ENCODE measurements at regions not wholly inside any gene's neighbourhood (a gene's known extent, or its start where the extent isn't known, plus 50 kb on each side); places are given as distances from the start of the nearest gene placed in this dataset.

DNA sequence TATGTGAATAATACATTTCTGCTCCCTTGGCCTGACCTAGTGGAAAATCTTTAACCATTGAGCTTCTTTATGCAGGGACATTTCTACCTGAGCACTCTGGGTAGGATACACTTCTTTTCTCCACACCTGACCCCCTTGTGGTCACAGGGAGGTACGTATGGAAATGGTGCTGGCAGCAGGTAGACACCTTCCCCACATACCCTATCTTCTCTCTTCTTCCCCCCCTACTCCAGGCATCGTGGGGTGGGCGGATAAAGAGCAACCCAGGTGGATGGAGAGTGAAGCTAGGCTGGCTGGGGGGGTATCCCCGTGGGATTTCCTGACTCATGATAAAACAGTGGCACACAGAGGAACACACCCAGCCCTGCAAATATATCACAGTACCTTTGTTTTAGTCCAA, 312.1 kb downstream of the ARRDC4 start:
- Histone ChIP-seq H3K4me1 (ENCODE audit: insufficient read depth, low read length) (no peaks in the 10 kb centered on the region), H3K36me3 (ENCODE audit: insufficient read depth, low read length) (no peaks in the 10 kb centered on the region), H3K9me3 (ENCODE audit: insufficient read depth, low read depth, low read length) (peaks cover 4% of the 10 kb centered on the region; the same call in 1 of the 2 replicates), H3K27ac (ENCODE audit: low read depth, low read length) (no peak overlapping the region), H3K27me3 (ENCODE audit: insufficient read depth, low read length) (no peaks in the 10 kb centered on the region), H3K9ac (ENCODE audit: low read depth, low read length) (no peak overlapping the region), H3K4me3 (ENCODE audit: low read length) (no peak overlapping the region)
- WGBS: 95% methylated on average over 4 of the region's 4 CpGs

DNA sequence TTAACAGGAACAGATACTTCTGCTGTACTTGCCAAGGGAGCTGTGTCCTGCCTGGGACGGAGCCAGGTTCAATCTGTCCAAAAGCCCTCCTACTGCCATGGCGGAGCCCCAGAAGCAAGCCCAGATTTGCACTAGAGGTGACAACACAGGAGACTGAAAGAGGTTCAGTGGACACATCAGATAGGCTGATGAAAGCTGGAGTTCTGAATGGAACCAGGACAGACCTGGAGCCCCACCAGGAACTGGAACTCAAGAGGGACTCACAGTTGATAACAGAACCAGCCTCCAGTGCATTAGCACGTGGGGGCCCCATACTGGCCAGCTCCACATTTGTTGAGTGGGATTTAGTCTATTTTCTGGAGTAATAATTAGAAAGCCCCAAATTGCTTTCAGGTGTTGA, 315.5 kb downstream of the ARRDC4 start:
- WGBS: 93% methylated on average over 3 of the region's 3 CpGs

DNA sequence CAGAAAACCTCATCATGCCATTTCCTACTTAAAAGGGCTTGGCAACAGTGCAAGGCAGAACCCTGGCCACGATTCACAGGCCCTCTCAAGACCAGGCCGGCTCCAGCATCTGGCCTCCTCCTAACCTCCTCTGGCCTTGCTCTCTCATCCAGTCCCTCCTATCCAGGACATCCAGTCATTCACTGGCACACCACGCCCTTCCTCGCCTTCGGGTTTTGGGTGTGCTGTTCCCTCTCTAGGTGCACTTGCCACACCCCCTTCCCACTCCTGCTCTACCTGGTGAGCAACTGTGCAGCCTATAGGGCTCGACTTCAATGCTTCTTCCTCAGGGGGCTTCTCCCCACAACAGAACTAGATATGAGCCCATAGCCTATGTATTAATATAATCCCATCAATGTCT, 317.1 kb downstream of the ARRDC4 start:
- H3K27me3 ChIP-seq (ENCODE audit: insufficient read depth, low read length): no peaks in the 10 kb centered on the region
- H3K36me3 ChIP-seq (ENCODE audit: insufficient read depth, low read length): no peaks in the 10 kb centered on the region
- no peaks in the 10 kb centered on the region for H3K9me3 ChIP-seq (ENCODE audit: insufficient read depth, low read depth, low read length)
- 94% methylated on average over 6 of the region's 6 CpGs for WGBS
- no peak overlapping the region for H3K27ac ChIP-seq (ENCODE audit: low read depth, low read length)
- no peak overlapping the region for H3K4me3 ChIP-seq (ENCODE audit: low read length)
- no peaks in the 10 kb centered on the region for H3K4me1 ChIP-seq (ENCODE audit: insufficient read depth, low read length)
- H3K9ac ChIP-seq (ENCODE audit: low read depth, low read length): no peak overlapping the region

More for the DNA sequence above, 315.5 kb downstream of the ARRDC4 start:
- H3K4me1 ChIP-seq (ENCODE audit: insufficient read depth, low read length): no peaks in the 10 kb centered on the region
- no peak overlapping the region for H3K27ac ChIP-seq (ENCODE audit: low read depth, low read length)
- H3K36me3 ChIP-seq (ENCODE audit: insufficient read depth, low read length): no peaks in the 10 kb centered on the region
- no peaks in the 10 kb centered on the region for H3K9me3 ChIP-seq (ENCODE audit: insufficient read depth, low read depth, low read length)
- H3K27me3 ChIP-seq (ENCODE audit: insufficient read depth, low read length): no peaks in the 10 kb centered on the region
- H3K4me3 ChIP-seq (ENCODE audit: low read length): no peak overlapping the region
- H3K9ac ChIP-seq (ENCODE audit: low read depth, low read length): no peak overlapping the region

DNA sequence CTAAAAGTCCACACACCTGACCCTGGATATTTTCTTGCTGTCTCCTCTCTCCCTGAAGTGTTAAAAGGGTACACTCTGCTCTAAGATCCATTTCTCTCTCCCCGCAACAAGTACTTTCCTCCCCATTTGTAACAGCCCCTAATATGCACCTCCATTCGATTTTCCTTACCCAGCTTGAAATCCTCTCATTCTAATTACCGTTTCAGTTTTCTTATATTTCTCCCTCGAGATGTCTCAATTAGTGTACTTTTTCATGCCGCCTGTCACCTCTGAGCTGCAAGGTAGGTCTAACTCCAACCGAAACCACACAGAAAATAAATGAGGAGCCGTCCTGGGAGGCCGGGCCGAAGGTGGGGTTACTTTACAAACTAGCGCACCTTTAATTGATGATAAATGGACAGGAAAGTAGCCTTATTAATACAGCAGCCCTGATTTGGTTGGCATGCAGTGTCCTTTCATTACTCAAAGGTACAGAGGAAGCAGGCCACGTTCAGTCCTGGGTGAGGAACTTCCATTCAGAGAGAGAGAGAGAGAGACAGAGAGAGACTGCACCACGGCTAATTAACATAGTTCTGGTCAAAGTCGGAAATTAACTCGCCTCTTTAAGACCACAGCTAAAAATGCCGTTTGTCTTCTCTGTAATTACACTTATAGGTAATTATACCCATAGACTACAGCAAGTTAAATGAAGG, 319.9 kb downstream of the ARRDC4 start:
- peaks cover 4% of the 10 kb centered on the region; the same call in 1 of the 2 replicates for H3K4me1 ChIP-seq (ENCODE audit: insufficient read depth, low read length)
- H3K27me3 ChIP-seq (ENCODE audit: insufficient read depth, low read length): no peaks in the 10 kb centered on the region
- H3K4me3 ChIP-seq (ENCODE audit: low read length): no peak overlapping the region
- H3K27ac ChIP-seq (ENCODE audit: low read depth, low read length): no peak overlapping the region
- 80% methylated on average over 15 of the region's 15 CpGs for WGBS
- no peaks in the 10 kb centered on the region for H3K9me3 ChIP-seq (ENCODE audit: insufficient read depth, low read depth, low read length)
- H3K36me3 ChIP-seq (ENCODE audit: insufficient read depth, low read length): no peaks in the 10 kb centered on the region
- no peak overlapping the region for H3K9ac ChIP-seq (ENCODE audit: low read depth, low read length)

DNA sequence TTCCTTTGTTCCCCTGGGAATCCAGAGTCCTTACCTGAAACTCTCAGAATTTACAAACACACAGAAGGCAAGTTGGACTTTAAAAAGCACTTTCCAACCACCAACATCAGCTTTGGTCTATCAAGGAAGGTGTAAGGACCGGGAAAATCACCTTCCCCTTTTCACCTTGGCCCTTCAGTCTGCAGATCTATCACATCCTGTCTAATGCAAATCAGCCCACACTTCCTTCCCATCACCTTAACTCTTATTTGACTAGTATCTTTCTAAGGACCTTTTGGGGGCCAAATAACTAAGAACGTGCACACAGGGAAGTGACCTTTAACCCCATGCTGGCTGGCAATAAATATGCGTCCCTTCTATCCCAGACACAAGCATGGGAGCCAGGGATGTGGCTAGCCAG, 320.6 kb downstream of the ARRDC4 start:
- Histone ChIP-seq H3K36me3 (ENCODE audit: insufficient read depth, low read length) (no peaks in the 10 kb centered on the region), H3K9ac (ENCODE audit: low read depth, low read length) (no peak overlapping the region), H3K4me3 (ENCODE audit: low read length) (no peak overlapping the region), H3K4me1 (ENCODE audit: insufficient read depth, low read length) (peaks cover 4% of the 10 kb centered on the region; the same call in 1 of the 2 replicates), H3K27ac (ENCODE audit: low read depth, low read length) (no peak overlapping the region), H3K27me3 (ENCODE audit: insufficient read depth, low read length) (no peaks in the 10 kb centered on the region), H3K9me3 (ENCODE audit: insufficient read depth, low read depth, low read length) (no peaks in the 10 kb centered on the region)
- whole genome bisulfite sequencing: 81% methylated on average over 3 of the region's 3 CpGs

DNA sequence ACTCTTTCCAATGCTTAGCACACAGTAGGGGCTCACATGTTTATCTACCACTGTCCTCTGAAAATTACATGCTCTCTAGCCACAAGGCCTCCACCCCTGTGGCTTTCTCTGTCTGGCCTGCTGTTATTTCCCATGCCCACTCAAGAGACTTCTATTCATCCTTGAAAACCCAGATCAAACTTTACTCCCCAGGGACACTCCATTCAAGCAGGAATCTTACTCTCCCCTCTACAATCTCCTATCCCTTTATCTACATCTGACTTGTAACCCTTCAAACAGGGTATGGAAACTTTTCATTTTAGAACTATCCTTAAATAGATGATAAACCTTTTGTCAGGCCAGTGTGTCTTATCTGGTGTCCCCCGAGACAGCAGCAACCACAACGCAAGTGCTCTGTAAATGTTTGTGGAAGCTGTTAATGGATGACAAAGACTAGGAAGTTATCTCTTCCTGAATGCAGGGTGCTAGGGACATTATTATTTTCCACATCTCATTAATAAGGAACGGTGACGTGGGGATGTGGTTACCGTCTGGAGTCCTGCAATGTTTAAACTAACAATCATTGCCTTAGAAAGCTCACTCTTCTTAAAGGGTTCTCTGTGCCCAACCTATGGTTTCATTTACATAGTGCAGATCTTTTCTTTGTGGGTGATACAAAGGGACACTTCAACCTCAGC, 322.3 kb downstream of the ARRDC4 start:
- no peak overlapping the region for H3K27ac ChIP-seq (ENCODE audit: low read depth, low read length)
- no peak overlapping the region for H3K4me3 ChIP-seq (ENCODE audit: low read length)
- H3K4me1 ChIP-seq (ENCODE audit: insufficient read depth, low read length): peaks cover 4% of the 10 kb centered on the region; the same call in 1 of the 2 replicates
- 88% methylated on average over 5 of the region's 5 CpGs for WGBS
- no peak overlapping the region for H3K9ac ChIP-seq (ENCODE audit: low read depth, low read length)
- no peaks in the 10 kb centered on the region for H3K36me3 ChIP-seq (ENCODE audit: insufficient read depth, low read length)
- no peaks in the 10 kb centered on the region for H3K27me3 ChIP-seq (ENCODE audit: insufficient read depth, low read length)
- no peaks in the 10 kb centered on the region for H3K9me3 ChIP-seq (ENCODE audit: insufficient read depth, low read depth, low read length)

DNA sequence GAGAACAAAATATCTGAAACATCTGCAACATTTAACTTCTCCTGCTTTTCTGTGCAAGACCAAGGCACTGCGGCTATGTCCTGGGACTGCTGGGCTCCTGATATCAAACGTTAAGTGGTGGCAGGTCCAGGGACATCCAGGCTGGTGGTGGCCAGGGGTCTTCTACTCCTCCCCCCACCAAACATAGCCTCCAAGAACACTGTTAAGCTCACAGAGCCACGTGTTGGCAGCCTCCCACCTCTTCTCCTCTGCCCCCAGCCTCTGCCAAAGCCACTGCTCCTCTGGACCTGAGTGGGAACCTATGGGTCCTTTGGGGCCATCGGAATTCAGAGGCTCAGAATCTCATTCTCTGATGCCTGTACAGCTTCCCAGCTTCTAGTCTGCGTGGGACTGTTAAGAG, 325.7 kb downstream of the ARRDC4 start:
- Histone ChIP-seq H3K36me3 (ENCODE audit: insufficient read depth, low read length) (no peaks in the 10 kb centered on the region), H3K4me1 (ENCODE audit: insufficient read depth, low read length) (peaks cover 4% of the 10 kb centered on the region; the same call in 1 of the 2 replicates), H3K27ac (ENCODE audit: low read depth, low read length) (no peak overlapping the region), H3K4me3 (ENCODE audit: low read length) (no peak overlapping the region), H3K9ac (ENCODE audit: low read depth, low read length) (no peak overlapping the region), H3K9me3 (ENCODE audit: insufficient read depth, low read depth, low read length) (no peaks in the 10 kb centered on the region), H3K27me3 (ENCODE audit: insufficient read depth, low read length) (no peaks in the 10 kb centered on the region)
- 91% methylated on average over 5 of the region's 5 CpGs for WGBS

DNA sequence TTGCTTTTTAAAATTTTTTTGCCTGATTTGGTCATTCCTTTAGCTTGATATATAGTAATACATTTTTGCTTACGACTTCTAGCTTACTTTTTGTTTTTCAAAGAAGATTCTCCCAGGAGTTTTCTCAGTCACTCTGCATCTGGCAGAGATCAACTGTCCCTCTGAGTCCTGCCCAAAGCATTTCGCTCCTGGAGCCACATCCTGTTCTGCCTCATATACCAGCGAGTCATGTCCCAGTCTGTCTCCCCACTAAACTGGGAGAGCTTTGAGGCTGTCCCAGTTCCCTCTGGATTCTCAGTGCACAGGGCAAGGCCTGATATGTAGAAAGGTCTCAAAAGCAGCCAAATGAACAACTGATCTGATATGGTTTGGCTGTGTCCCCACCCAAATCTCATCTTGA, 326.3 kb downstream of the ARRDC4 start:
- Histone ChIP-seq H3K9ac (ENCODE audit: low read depth, low read length) (no peak overlapping the region), H3K27ac (ENCODE audit: low read depth, low read length) (no peak overlapping the region), H3K27me3 (ENCODE audit: insufficient read depth, low read length) (no peaks in the 10 kb centered on the region), H3K4me1 (ENCODE audit: insufficient read depth, low read length) (peaks cover 4% of the 10 kb centered on the region; the same call in 1 of the 2 replicates), H3K9me3 (ENCODE audit: insufficient read depth, low read depth, low read length) (no peaks in the 10 kb centered on the region), H3K4me3 (ENCODE audit: low read length) (no peak overlapping the region), H3K36me3 (ENCODE audit: insufficient read depth, low read length) (no peaks in the 10 kb centered on the region)
- WGBS: 90% methylated on average over 3 of the region's 3 CpGs

DNA sequence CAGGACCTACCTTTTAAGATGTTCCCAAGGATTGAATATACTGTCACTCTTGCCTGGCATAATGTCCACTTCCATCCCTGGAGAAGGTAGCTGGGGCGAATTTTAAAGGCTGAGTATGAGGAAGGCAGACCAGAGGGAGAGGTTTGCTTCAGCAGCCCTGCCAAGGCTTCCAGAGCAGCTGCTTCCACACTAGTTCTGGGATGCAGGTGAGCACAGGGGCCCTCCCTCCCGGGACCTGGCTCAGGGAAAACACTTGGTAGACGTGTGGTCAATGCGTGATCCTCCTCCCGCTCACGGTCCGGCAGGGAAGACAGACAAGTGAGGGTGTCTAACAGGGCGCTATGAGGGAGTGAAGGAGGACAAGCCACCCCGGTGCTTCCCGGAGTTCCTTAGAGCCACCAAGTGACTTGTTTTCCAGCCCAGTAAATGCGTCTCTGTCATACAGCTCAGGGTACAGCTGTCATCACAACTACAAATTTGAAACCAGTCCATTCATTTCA, 327.6 kb downstream of the ARRDC4 start:
- Histone ChIP-seq H3K4me3 (ENCODE audit: low read length) (no peak overlapping the region), H3K27me3 (ENCODE audit: insufficient read depth, low read length) (peaks cover 7% of the 10 kb centered on the region), H3K36me3 (ENCODE audit: insufficient read depth, low read length) (no peaks in the 10 kb centered on the region), H3K4me1 (ENCODE audit: insufficient read depth, low read length) (no peaks in the 10 kb centered on the region), H3K9ac (ENCODE audit: low read depth, low read length) (no peak overlapping the region), H3K9me3 (ENCODE audit: insufficient read depth, low read depth, low read length) (no peaks in the 10 kb centered on the region), H3K27ac (ENCODE audit: low read depth, low read length) (no peak overlapping the region)
- 93% methylated on average over 11 of the region's 11 CpGs for WGBS

DNA sequence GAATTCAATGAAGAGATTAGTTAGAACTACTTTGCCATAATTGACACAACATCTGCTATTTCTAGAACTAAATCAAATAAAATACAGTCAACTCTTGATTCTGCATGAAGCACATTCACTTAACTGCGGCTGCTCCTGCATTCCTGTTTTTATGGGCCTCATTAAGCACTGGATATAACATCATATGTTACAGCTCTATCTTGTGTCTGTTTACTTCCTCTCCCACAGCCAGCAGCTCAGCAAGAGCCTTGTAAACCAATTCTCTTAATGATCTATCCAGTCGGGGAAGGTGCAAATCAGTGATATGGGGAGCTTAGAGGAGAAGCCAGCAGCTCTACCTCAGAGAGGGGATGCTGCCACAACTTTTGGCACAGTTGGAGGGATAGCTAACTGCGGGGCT, 329.2 kb downstream of the ARRDC4 start:
- 84% methylated on average over 3 of the region's 3 CpGs for WGBS
- no peaks in the 10 kb centered on the region for H3K9me3 ChIP-seq (ENCODE audit: insufficient read depth, low read depth, low read length)
- H3K4me1 ChIP-seq (ENCODE audit: insufficient read depth, low read length): no peaks in the 10 kb centered on the region
- no peak overlapping the region for H3K9ac ChIP-seq (ENCODE audit: low read depth, low read length)
- H3K27ac ChIP-seq (ENCODE audit: low read depth, low read length): no peak overlapping the region
- H3K36me3 ChIP-seq (ENCODE audit: insufficient read depth, low read length): no peaks in the 10 kb centered on the region
- H3K27me3 ChIP-seq (ENCODE audit: insufficient read depth, low read length): peaks cover 23% of the 10 kb centered on the region
- H3K4me3 ChIP-seq (ENCODE audit: low read length): no peak overlapping the region

DNA sequence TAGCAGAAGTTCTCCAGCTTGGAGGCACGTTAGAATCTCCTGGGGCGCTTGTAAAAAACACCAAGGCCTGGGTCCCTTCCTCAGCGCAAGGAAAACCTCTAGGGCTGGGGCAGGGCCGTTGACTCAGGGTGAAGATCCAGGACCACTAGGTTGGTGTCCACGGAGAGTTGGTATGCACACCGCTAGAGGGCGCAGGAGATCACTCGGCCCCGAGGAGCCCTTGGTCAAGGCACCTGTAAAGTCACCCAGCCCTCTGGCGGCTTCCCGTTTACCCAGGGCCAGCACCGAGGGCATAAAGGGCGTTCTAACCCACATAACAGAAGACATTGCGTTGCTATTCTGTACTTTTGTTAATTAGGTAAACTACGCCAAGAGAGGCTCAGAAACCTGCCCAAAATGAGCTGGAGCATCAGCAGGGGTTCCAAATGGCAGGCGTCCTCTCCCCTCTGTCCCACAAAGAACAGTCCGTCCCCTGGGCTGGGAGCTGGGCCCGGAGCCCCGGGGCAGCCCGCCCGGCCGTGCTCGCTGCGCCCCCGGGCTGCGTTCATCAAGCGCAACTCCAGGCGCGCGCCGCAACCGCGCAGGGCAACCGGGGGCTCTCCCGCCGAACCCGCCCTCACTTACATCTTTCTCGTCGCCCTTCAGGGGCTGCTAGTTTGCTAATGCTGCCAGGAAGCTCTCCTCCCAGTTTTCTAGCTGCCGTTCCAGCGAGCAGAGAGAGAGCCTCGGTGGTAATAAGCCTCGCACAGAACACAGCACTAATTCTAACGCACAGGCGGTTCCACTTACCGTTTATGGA, 332.1 kb downstream of the ARRDC4 start:
- no peaks in the 10 kb centered on the region for H3K4me1 ChIP-seq (ENCODE audit: insufficient read depth, low read length)
- H3K27ac ChIP-seq (ENCODE audit: low read depth, low read length): no peak overlapping the region
- H3K4me3 ChIP-seq (ENCODE audit: low read length): peak overlapping the region; percentile 61
- no peaks in the 10 kb centered on the region for H3K9me3 ChIP-seq (ENCODE audit: insufficient read depth, low read depth, low read length)
- 0 out of 2 replicates have a peak overlapping the region, but pooled peaks have one; percentile 32 for H3K9ac ChIP-seq (ENCODE audit: low read depth, low read length)
- WGBS: 4% methylated on average over 46 of the region's 46 CpGs
- peaks cover 26% of the 10 kb centered on the region for H3K27me3 ChIP-seq (ENCODE audit: insufficient read depth, low read length)
- H3K36me3 ChIP-seq (ENCODE audit: insufficient read depth, low read length): no peaks in the 10 kb centered on the region
